ENCODE measurements at regions not wholly inside any gene's neighbourhood (a gene's known extent, or its start where the extent isn't known, plus 50 kb on each side); places are given as distances from the start of the nearest gene placed in this dataset.
A peak's percentile ranks its signal among the peaks of the same experiment; 100 is the strongest.

- Histone ChIP-seq H2AFZ (ENCODE audit: low read length) (no peak overlapping the region), H3K18ac (ENCODE audit: extremely low read depth, low read length) (no peak overlapping the region; the same call in 1 of the 2 replicates), H3K79me2 (ENCODE audit: control insufficient read depth in 1 of 2, insufficient read depth in 2 of 2, low read length in 2 of 2) (peaks cover 0 to 12% of the 10 kb centered on the region in 2 experiments; a peak in 2 of 4 replicates), H2BK12ac (ENCODE audit: low read depth, low read length) (no peak overlapping the region), H3K79me1 (ENCODE audit: low read depth, low read length) (no peaks in the 10 kb centered on the region), H2BK5ac (ENCODE audit: low read depth, low read length) (no peak overlapping the region), H4K91ac (replicated peaks; ENCODE audit: insufficient read length, low read length) (peak overlapping the region; percentile 44), H3K27ac (ENCODE audit: low read depth, low read length) (no peak overlapping the region), H2BK15ac (ENCODE audit: low read length) (no peak overlapping the region), H3K4ac (replicated peaks; ENCODE audit: insufficient read length, low read depth, low read length) (no peak overlapping the region), H3K14ac (ENCODE audit: insufficient read length) (no peak overlapping the region), H3K23me2 (ENCODE audit: low read depth, low read length) (peaks cover 5% of the 10 kb centered on the region; the same call in 1 of the 2 replicates), H3K9ac (replicated peaks in 1 of 4; ENCODE audit: extremely low read depth in 1 of 4, low read depth in 3 of 4, low read length in 3 of 4) (no peak overlapping the region), H2BK20ac (ENCODE audit: low read length) (no peak overlapping the region), H3K56ac (replicated peaks; ENCODE audit: insufficient read length, low read depth, low read length) (no peak overlapping the region), H3K36me3 (ENCODE audit: control insufficient read depth in 2 of 4, insufficient read depth in 4 of 4, low read length in 3 of 4) (no peaks in the 10 kb centered on the region), H3K27me3 (replicated peaks in 1 of 4; ENCODE audit: control insufficient read depth in 3 of 4, extremely low read depth in 1 of 4, insufficient read depth in 3 of 4, low read length in 3 of 4) (no peaks in the 10 kb centered on the region), H3K4me2 (ENCODE audit: insufficient read depth in 1 of 2, low read depth in 2 of 2, low read length in 2 of 2) (peak overlapping the region; percentile 71 to 72; a peak in 2 of 4 replicates), H4K20me1 (replicated peaks in 1 of 2; ENCODE audit: control insufficient read depth in 1 of 2, insufficient read depth in 2 of 2, low read length in 2 of 2) (no peaks in the 10 kb centered on the region), H2BK120ac (replicated peaks; ENCODE audit: low read depth, low read length) (peak overlapping the region; percentile 69), H2AK5ac (ENCODE audit: low read depth, low read length) (no peak overlapping the region), H4K5ac (ENCODE audit: insufficient read length, low read depth, low read length) (peak overlapping the region; percentile 38), H3K4me3 (ENCODE audit: extremely low read depth in 1 of 4, insufficient read depth in 2 of 4, low read depth in 3 of 4, low read length in 4 of 4) (peak overlapping the region in 1 of 4 experiments; percentile 50; a peak in 1 of 8 replicates), H3K9me3 (ENCODE audit: insufficient read depth in 2 of 2, low read depth in 1 of 2, low read length in 1 of 2) (no peaks in the 10 kb centered on the region), H4K8ac (ENCODE audit: extremely low read depth, insufficient read depth, low read length) (no peak overlapping the region), H3K4me1 (replicated peaks in 1 of 4; ENCODE audit: control insufficient read depth in 3 of 4, insufficient read depth in 4 of 4, low read length in 3 of 4) (peaks cover 3 to 23% (median 13%) of the 10 kb centered on the region in 4 experiments), H3K23ac (ENCODE audit: insufficient read length) (no peak overlapping the region)
- ChIA-PET POLR2A (ENCODE audit: partially characterized antibody) (interaction anchor here (1.2 to 10.1 kb wide), 5 partner anchors 10 to 59 kb away, joined by 3 to 126 read pairs (median 4); no protein-coding TSS in a partner anchor), CTCF (ENCODE audit: partially characterized antibody) (no interaction called here)
- TF ChIP-seq CBX5 (IDR thresholded peaks at IDR 0.05; ENCODE audit: low read depth, low read length) (no peak), JUN (IDR thresholded peaks at IDR 0.05; ENCODE audit: low read depth, low read length) (no peak), CHD2 (IDR thresholded peaks at IDR 0.05; ENCODE audit: low read length) (no peak), YY1 (IDR thresholded peaks at IDR 0.05; ENCODE audit: low read depth, low read length) (no peak), ATF3 (IDR thresholded peaks at IDR 0.05; ENCODE audit: insufficient read depth, low read depth, low read length) (no peak), KDM4A (IDR thresholded peaks at IDR 0.05; ENCODE audit: low read depth, low read length, severe bottlenecking) (no peak)
- WGBS, 2 experiments (ENCODE audit: extremely low coverage in 1 of 2, insufficient coverage in 1 of 2, insufficient read length in 1 of 2, insufficient replicate concordance in 2 of 2, low coverage in 1 of 2, low lambda C conversion rate in 2 of 2, missing lambda C conversion rate in 1 of 2): 51% methylated on average over 3 of the region's 3 CpGs; no CpG with 5 or more reads in 1 of the 2 experiments
- DNase-seq (ENCODE audit: low read depth in 1 of 2, low spot score in 2 of 2) (no peak), FAIRE-seq (no peak)
These were observed 485.0 kb downstream of the DISC1 start for GRCh38 chr1:232111611-232112010.

Measured in H1 (cell line).